Lung microvascular endothelial cell (primary cell): ENCODE measurements at regions not wholly inside any gene's neighbourhood (a gene's known extent, or its start where the extent isn't known, plus 50 kb on each side); places are given as distances from the start of the nearest gene placed in this dataset.

Experiments
- DNase-seq, 2 donors: peaks; one replicate each; pipeline versions ENCODE4 v3.0.0 to v3.0.0-alpha.2; 2010; ENCODE audit warnings: low read depth in 2 of 2

DNA sequence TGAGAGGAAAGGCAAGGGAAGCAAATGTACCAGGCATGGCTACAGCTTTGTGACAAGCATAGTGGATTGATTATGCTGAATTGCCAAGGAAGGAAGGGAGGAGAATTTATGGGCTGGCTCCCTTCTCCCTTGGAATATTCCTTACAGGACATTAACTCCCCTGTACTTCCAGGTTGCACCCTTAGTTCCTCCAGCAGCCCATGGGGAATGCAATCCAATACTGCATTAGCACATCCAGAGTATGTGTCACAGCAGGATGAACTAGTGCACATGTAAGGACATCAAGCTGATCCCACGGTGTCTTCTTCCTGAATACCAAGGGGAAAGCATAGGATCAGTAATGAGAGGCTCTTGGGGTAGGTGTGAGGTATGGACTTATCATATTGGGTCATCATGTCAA, 390.7 kb upstream of the POU3F2 start:
- no peak for DNase-seq

DNA sequence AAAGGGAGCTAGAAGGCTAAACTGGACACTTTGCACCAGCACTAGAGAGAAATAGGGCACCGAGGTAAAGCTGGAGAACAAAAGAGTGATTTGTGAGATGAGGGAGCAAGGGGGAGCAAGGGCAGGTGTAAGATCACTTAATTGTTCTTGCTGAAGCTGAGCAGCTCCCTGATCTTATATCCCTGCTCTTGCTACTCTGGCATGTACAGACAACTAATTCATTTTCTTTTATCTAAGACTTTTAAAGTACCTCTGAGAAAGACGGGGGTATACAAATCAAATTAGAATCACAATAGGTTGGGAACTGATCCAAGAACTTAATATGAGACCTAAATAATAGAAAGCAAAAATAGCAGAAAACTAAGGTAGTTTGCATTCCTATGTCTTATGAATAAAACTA, 381.7 kb upstream of the POU3F2 start:
- DNase-seq = no peak

- no peak for DNase-seq
These were observed 379.5 kb upstream of the POU3F2 start for GRCh38 chr6:98454809-98455322.

- DNase-seq = no peak
These were observed 375.7 kb upstream of the POU3F2 start for GRCh38 chr6:98458708-98459107.

GRCh38 chr6:98463038-98464000, 371.1 kb upstream of the POU3F2 start:
- no peak for DNase-seq

DNA sequence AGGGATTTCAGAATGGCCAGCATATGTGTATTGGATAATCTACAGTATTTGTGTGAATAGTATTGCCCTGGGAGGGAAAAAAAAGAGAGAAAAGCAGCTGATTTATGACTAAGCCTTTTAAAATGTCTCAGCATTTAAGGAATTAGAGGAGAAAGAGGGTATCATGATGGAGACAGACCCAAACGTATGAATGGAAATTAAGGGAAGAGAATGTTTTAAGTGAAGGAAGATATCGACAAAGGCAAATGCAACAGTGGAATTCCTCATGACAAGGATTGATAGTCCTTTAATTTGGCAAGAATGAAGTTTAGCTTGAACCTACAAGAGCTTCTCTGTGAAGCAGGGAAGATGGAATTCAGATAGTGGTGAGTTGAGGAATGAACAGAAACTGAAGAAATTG, 367.3 kb upstream of the POU3F2 start:
- DNase-seq = no peak

- DNase-seq = no peak
These were observed 366.5 kb upstream of the POU3F2 start for GRCh38 chr6:98467902-98468301.

- DNase-seq = no peak
These were observed 365.2 kb upstream of the POU3F2 start for GRCh38 chr6:98469141-98469540.

GRCh38 chr6:98470821-98471220, 363.6 kb upstream of the POU3F2 start:
- DNase-seq = no peak

- DNase-seq = no peak
These were observed 362.9 kb upstream of the POU3F2 start for GRCh38 chr6:98471444-98471843.

- no peak for DNase-seq
These were observed 357.1 kb upstream of the POU3F2 start for GRCh38 chr6:98477231-98477630.

DNA sequence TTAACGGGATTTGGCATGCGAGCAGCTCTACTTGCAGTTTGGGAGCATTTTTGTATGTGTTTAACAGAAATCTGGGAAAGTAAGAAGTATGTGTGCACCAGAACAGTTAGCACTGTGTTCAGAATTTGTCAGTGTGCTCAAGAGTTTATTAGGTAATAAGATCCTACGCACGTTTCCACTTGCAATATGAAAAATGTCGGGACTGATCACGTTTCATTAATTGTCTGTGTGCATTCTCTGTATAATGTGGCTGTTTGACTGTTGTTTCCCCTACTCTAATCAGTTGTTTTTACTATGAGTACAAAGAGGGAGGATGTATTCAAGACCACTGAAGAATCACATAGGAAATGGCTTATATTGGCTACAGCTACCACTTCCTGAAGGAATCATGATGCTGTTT, 349.7 kb upstream of the POU3F2 start:
- DNase-seq = no peak

DNA sequence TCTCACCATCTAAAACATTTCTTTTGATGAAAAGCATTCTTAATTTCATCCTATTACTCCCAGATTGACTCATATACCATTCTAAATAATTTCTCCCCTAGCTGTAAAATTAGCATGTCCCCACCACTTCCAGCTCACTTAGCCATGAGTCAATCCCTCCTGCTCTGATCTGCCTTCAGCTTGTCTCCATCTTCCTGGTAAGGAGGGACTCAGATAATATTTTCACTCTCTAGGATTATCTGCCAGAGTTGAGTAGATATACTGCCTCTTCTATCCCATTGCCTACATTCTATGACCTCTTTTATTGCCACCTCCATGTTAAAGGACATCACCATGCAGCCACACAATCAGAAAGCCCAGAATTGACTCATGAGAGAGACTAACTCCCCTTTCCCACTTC, 348.8 kb upstream of the POU3F2 start:
- DNase-seq = no peak

GRCh38 chr6:98486057-98486456, 348.3 kb upstream of the POU3F2 start:
- no peak for DNase-seq

DNA sequence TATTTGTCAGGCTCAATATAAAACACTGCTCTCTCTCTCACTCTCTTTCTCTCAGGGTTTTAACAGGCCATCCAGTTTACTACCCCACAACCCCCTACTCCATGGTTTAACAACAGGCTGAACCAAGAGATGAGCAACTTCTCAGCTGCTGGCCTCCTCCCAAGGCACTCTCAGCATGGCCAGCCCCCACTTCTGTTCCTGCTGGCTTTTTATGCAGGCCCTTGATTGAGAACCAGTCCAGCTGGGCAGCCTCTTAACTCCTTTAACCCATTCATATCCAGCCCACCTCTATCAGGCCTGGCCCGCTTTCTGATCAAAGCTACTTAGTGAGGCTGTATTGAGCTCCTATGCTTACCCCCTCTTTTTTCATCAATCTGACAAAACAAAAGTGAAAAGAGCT, 346.8 kb upstream of the POU3F2 start:
- DNase-seq = no peak

DNA sequence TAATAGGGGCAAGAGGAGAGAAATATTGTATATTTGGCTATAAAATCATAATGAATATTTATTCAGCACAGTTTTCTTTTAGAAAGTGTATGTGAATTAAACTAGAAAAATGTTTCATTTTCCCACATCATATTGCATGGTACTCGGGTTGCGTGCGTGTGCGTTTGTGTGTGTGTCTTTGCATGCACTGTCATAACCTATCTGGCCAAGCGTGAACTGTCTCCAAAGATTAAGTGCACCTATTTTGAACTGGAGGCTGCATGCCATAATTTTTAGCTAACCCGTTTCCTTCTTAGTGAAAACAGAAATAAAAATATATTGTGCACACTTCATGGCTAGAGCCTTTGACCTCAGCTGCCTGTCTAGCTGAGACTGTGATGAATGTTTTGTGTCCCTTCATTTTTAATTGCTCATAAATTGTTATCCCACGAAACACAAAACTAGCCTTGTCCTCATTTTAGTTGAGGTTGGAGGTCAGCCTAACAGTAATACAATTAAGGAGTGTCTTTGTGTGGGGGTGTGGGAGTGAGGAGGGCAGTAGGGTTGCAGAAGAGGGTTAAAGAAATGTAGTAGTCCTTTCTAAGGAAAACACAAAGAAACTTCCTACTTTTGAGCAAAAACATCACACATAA, 336.1 kb upstream of the POU3F2 start:
- DNase-seq = no peak

DNA sequence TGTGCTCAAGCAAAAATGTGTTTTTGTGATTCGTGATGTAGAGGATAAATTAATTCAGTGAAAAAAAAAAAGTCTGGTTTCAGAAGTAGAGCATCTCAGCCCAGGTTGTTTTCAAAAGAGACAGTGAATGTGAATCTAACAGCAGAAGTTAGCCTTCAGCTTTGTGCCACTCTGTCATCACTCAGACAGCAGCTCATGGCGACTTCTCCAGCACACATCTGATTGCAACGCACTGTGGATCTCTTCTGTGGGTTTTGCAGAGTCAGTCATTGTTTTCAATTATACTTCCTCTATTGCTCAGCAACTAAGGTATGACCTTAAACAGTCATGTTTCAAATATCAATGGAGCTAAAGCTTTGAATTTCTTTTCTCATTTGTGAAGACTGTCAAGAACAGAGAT, 335.5 kb upstream of the POU3F2 start:
- no peak for DNase-seq

GRCh38 chr6:98514073-98514720, 320.2 kb upstream of the POU3F2 start:
- DNase-seq = no peak

DNA sequence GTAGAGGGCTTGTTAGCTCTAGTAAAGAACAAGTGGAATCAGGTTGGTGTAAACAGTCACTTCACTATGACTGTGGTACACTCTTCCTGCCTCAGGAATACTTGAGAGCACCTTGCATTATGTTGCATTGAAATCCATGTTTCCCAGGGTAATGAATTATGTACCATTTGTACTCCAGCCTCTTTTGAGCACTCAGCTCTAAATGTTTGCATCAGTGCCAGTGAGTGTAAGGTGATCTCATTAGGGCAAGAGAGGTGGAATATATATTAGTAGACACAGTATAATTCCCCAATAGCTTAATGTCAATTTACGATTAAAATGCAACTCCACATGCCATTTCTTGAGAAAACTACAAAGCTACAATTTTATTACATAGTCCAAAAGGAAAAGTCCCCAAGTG, 319.6 kb upstream of the POU3F2 start:
- DNase-seq = no peak

GRCh38 chr6:98516206-98516605, 318.2 kb upstream of the POU3F2 start:
- DNase-seq = no peak

DNA sequence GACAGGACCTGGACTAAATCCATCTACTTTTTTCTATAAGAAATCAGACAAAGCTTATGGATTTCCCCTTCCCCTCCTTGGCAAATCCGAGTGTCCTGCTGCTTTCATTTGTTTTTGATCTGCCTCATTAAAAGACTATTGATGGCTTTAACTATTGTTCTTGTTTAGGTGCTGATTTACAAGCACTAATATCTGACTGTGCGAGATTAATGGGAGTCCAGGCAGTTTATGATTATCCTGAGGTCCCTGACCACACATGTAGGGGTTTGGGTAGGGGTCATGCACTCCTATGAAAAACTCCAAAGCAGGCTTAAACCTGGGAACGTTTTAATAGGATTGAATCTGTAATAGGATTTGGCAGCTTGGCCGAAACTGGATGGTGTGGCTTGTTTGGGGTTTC, 317.5 kb upstream of the POU3F2 start:
- DNase-seq = no peak

- no peak for DNase-seq
These were observed 308.5 kb upstream of the POU3F2 start for GRCh38 chr6:98525860-98526259.
